Ovary (tissue), 3 donors: ENCODE measurements at regions not wholly inside any gene's neighbourhood (a gene's known extent, or its start where the extent isn't known, plus 50 kb on each side); places are given as distances from the start of the nearest gene placed in this dataset.

ENCODE experiments used
- POLR2A ChIP-seq: fragments of 450-650 bp; IDR thresholded peaks from one replicate; pipeline ENCODE4 v1.6.1; 2017; ENCODE audit warnings: antibody characterized with exemption, mild to moderate bottlenecking, moderate library complexity
- TF ChIP-seq, protein P1 (sequence below), 3 donors: fragments of 450-650 bp in 2 of 3; fragments of 200-600 bp in 1 of 3; IDR thresholded peaks; one replicate each; pipeline versions ENCODE4 v1.5.1 to v1.8.0; 2016 to 2022; ENCODE audit warnings: antibody characterized with exemption in 3 of 3, mild to moderate bottlenecking in 1 of 3
- donor health status: DM: no; HTN: no; CAD: no.

DNA sequence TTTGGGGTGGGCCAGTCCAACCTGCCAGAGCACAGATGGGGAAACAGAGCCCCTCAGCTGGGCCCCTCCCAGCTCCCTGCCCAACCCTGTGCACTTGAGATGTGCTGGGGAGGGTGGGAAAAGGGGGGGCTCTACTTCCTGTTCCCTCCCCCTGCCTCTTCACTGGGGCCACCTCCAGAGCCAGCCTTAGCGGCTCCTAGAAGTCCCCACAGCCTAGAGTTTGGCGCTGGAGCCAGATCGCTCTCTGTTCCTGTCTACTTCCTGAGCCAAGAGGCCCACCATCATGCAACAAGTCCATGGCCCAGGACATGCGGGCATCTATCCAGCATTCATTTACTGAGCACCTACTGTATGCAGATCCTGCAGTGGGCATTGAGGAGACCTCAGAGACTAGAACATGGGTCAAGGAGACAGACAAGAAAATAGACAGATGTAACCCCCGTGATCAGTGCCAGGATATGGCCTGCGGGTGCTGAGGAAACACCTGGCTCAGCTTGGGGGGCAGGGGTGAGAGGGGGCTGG, 144.1 kb downstream of the SYF2 start:
- TF ChIP-seq POLR2A, result no peak
- TF ChIP-seq, protein P1, sequence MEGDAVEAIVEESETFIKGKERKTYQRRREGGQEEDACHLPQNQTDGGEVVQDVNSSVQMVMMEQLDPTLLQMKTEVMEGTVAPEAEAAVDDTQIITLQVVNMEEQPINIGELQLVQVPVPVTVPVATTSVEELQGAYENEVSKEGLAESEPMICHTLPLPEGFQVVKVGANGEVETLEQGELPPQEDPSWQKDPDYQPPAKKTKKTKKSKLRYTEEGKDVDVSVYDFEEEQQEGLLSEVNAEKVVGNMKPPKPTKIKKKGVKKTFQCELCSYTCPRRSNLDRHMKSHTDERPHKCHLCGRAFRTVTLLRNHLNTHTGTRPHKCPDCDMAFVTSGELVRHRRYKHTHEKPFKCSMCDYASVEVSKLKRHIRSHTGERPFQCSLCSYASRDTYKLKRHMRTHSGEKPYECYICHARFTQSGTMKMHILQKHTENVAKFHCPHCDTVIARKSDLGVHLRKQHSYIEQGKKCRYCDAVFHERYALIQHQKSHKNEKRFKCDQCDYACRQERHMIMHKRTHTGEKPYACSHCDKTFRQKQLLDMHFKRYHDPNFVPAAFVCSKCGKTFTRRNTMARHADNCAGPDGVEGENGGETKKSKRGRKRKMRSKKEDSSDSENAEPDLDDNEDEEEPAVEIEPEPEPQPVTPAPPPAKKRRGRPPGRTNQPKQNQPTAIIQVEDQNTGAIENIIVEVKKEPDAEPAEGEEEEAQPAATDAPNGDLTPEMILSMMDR (IDR thresholded peaks at IDR 0.05), result no peak
